NT2/D1 (cell line): ENCODE measurements at regions not wholly inside any gene's neighbourhood (a gene's known extent, or its start where the extent isn't known, plus 50 kb on each side); places are given as distances from the start of the nearest gene placed in this dataset.

ENCODE experiments used
- SUZ12 ChIP-seq: IDR thresholded peaks from 2 replicates; pipeline ENCODE4 v1.6.1; 2011; ENCODE audit not compliant: insufficient read length, insufficient read depth; ENCODE audit errors: extremely low read depth
- YY1 ChIP-seq: IDR thresholded peaks from 2 replicates; pipeline ENCODE4 v1.6.1; 2011; ENCODE audit not compliant: insufficient read length, insufficient read depth
- ZNF274 ChIP-seq: IDR thresholded peaks from 2 replicates; pipeline ENCODE4 v1.6.1; 2011; ENCODE audit warnings: mild to moderate bottlenecking, low read depth, low read length

DNA sequence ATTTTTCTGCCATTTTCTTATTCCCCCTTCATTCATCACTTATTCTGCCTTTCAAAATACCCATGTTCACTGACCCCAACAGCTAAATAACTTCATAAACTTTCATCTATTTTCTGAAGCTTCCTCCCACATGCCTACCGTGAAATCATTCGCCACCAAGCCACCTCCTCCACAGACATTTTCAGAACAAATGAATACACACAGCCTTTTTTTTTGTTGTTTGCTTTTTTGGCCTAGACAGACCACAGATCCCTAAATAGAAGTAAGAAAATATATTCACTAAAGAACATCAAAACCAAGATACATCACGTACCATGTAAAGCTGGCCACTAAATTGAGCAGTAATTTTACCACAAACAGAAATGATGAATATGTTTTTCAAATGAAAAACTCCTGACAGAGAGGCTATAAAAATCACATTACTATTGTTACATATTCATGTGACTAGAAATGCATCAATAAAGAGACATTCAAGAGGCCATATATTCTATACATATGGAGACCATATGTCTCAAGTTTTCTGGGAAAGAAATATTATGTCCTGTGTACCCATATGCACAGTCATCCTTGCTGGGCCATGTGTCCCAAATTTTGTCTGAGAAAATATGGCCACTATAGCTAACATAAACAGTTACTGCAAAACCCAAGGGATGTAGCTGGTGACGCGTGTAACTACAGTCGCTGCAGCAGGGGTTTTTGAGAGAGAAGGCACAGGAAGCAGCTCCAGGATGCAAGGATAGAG, 200.3 kb downstream of the FBXO15 start:
- TF ChIP-seq YY1 (no peak), SUZ12 (no peak), ZNF274 (no peak)
